Thyroid gland (tissue), 4 donors: ENCODE measurements at regions not wholly inside any gene's neighbourhood (a gene's known extent, or its start where the extent isn't known, plus 50 kb on each side); places are given as distances from the start of the nearest gene placed in this dataset.

Source experiments
- DNase-seq, 2 donors: peaks; one replicate each; pipeline ENCODE4 v3.0.0-alpha.2; 2019
- H3K27ac ChIP-seq, 3 donors: fragments of 200-600 bp; sonication (generic); 1 replicate in 2 of 3; 2 replicates in 1 of 3; pipeline ENCODE4 v1.5.1; 2016 to 2019; ENCODE audit warnings: mild to moderate bottlenecking in 1 of 3, moderate library complexity in 1 of 3
- H3K27me3 ChIP-seq: fragments of 200-600 bp; sonication (generic); one replicate; pipeline ENCODE4 v1.5.1; 2019
- H3K36me3 ChIP-seq, 2 donors: fragments of 200-600 bp; sonication (generic); one replicate each; pipeline ENCODE4 v1.5.1; 2016 to 2019
- H3K4me1 ChIP-seq, 2 donors: fragments of 200-600 bp; sonication (generic); one replicate each; pipeline ENCODE4 v1.5.1; 2017 to 2019
- H3K4me3 ChIP-seq, 3 donors: fragments of 200-600 bp; sonication (generic); replicated peaks in 1 of 3; 1 replicate in 2 of 3; 2 replicates in 1 of 3; pipeline ENCODE4 v1.5.1; 2016; ENCODE audit warnings: mild to moderate bottlenecking in 1 of 3
- H3K9me3 ChIP-seq: fragments of 200-600 bp; sonication (generic); one replicate; pipeline ENCODE4 v1.5.1; 2017
- CTCF ChIP-seq, 6 experiments: fragments of 200-600 bp in 3 of 6; fragments of 450-650 bp in 3 of 6; sonication (generic) in 3 of 6; IDR thresholded peaks; one replicate each; pipeline ENCODE4 v1.5.1; 2016 to 2019; ENCODE audit warnings: antibody characterized with exemption in 6 of 6, mild to moderate bottlenecking in 2 of 6, inconsistent platforms in 1 of 6, moderate library complexity in 1 of 6
- POLR2A ChIP-seq, 2 donors: fragments of 450-650 bp; IDR thresholded peaks; one replicate each; pipeline ENCODE4 v1.6.1; 2017; ENCODE audit warnings: antibody characterized with exemption in 2 of 2, mild to moderate bottlenecking in 2 of 2, moderate library complexity in 1 of 2
- WGBS, 2 donors: methylation state at CpG; one replicate each; pipeline ENCODE4 v1.1.5; 2017; 5-methylcytosine and 5-hydroxymethylcytosine counted together
- intact Hi-C: fragments of 100-400 bp; cut with DNase I; formaldehyde crosslinking; loops from one replicate; pipeline ENCODE4 v1.15.1; 2023

- intact Hi-C loops: no loop called here
- DNase-seq: no peak
- Histone ChIP-seq H3K9me3 (no peaks in the 10 kb centered on the region), H3K27ac (no peak overlapping the region), H3K36me3 (no peaks in the 10 kb centered on the region), H3K27me3 (no peaks in the 10 kb centered on the region), H3K4me3 (no peak overlapping the region), H3K4me1 (no peaks in the 10 kb centered on the region)
- TF ChIP-seq CTCF (IDR thresholded peaks at IDR 0.05) (no peak), POLR2A (IDR thresholded peaks at IDR 0.05) (no peak)
- WGBS, 2 donors: 59 to 69% methylated on average over 5 of the region's 5 CpGs
These were observed 89.4 kb downstream of the C6orf118 start for GRCh38 chr6:165220045-165220444.

- Histone ChIP-seq H3K4me1 (no peaks in the 10 kb centered on the region), H3K4me3 (no peak overlapping the region), H3K9me3 (no peaks in the 10 kb centered on the region), H3K36me3 (no peaks in the 10 kb centered on the region), H3K27ac (no peak overlapping the region), H3K27me3 (no peaks in the 10 kb centered on the region)
- intact Hi-C loops: no loop called here
- no peak for TF ChIP-seq POLR2A (IDR thresholded peaks at IDR 0.05)
- no peak for TF ChIP-seq CTCF (IDR thresholded peaks at IDR 0.05)
- no peak for DNase-seq
- 74 to 75% methylated on average over 4 of the region's 4 CpGs for WGBS, 2 donors
These were observed 89.8 kb downstream of the C6orf118 start for GRCh38 chr6:165219629-165220028.

GRCh38 chr6:165218829-165219228 is 90.6 kb downstream of the C6orf118 start:
- 71 to 75% methylated on average over 3 of the region's 3 CpGs for WGBS, 2 donors
- DNase-seq: no peak
- intact Hi-C loops: no loop called here
- no peaks in the 10 kb centered on the region for H3K36me3 ChIP-seq
- H3K4me3 ChIP-seq: no peak overlapping the region
- no peaks in the 10 kb centered on the region for H3K9me3 ChIP-seq
- H3K27me3 ChIP-seq: no peaks in the 10 kb centered on the region
- no peaks in the 10 kb centered on the region for H3K4me1 ChIP-seq
- no peak overlapping the region for H3K27ac ChIP-seq
- no peak for TF ChIP-seq CTCF (IDR thresholded peaks at IDR 0.05)
- no peak for TF ChIP-seq POLR2A (IDR thresholded peaks at IDR 0.05)

- Histone ChIP-seq H3K36me3 (no peaks in the 10 kb centered on the region), H3K27me3 (no peaks in the 10 kb centered on the region), H3K27ac (no peak overlapping the region), H3K4me3 (no peak overlapping the region), H3K9me3 (no peaks in the 10 kb centered on the region), H3K4me1 (no peaks in the 10 kb centered on the region)
- intact Hi-C loops: no loop called here
- TF ChIP-seq POLR2A (IDR thresholded peaks at IDR 0.05) (no peak), CTCF (IDR thresholded peaks at IDR 0.05) (no peak)
- DNase-seq: no peak
- 89 to 93% methylated on average over 2 of the region's 2 CpGs for WGBS, 2 donors
These were observed 102.6 kb downstream of the C6orf118 start for GRCh38 chr6:165206798-165207197.

GRCh38 chr6:165205632-165206031 is 103.8 kb downstream of the C6orf118 start:
- DNase-seq: no peak
- TF ChIP-seq CTCF (IDR thresholded peaks at IDR 0.05): no peak
- no peak for TF ChIP-seq POLR2A (IDR thresholded peaks at IDR 0.05)
- Histone ChIP-seq H3K36me3 (no peaks in the 10 kb centered on the region), H3K4me3 (no peak overlapping the region), H3K27ac (no peak overlapping the region), H3K9me3 (no peaks in the 10 kb centered on the region), H3K4me1 (no peaks in the 10 kb centered on the region), H3K27me3 (no peaks in the 10 kb centered on the region)
- intact Hi-C loops: no loop called here
- whole genome bisulfite sequencing, 2 donors: 75 to 95% methylated on average over 2 of the region's 2 CpGs
